GM23338 (cell line): ENCODE measurements at regions not wholly inside any gene's neighbourhood (a gene's known extent, or its start where the extent isn't known, plus 50 kb on each side); places are given as distances from the start of the nearest gene placed in this dataset.

ENCODE experiments used
- ATAC-seq: fragments of 200-7000 bp; cut with Tn5 transposase; 3 replicates; pipeline ENCODE4 v1.9.1; 2020
- DNase-seq: peaks from one replicate; pipeline ENCODE4 v3.0.0-alpha.2; 2015; ENCODE audit warnings: low spot score
- H2AFZ ChIP-seq: fragments of 200-600 bp; sonication (generic); 2 replicates; pipeline ENCODE4 v1.8.0; 2016; ENCODE audit warnings: antibody characterized with exemption, mild to moderate bottlenecking, moderate library complexity
- H3F3A ChIP-seq: fragments of 200-600 bp; sonication (generic); replicated peaks from 2 replicates; pipeline ENCODE4 v1.8.0; 2017; ENCODE audit warnings: antibody characterized with exemption, mixed run types, low read depth
- H3K27ac ChIP-seq: fragments of 200-600 bp; sonication (generic); 2 replicates; pipeline ENCODE4 v1.6.1; 2016; ENCODE audit warnings: low read depth
- H3K27me3 ChIP-seq: fragments of 200-600 bp; sonication (generic); 2 replicates; pipeline ENCODE4 v1.8.0; 2016; ENCODE audit warnings: mild to moderate bottlenecking, mixed run types, moderate library complexity; ENCODE audit not compliant: insufficient read depth
- H3K36me3 ChIP-seq: fragments of 200-600 bp; sonication (generic); 2 replicates; pipeline ENCODE4 v1.8.0; 2016; ENCODE audit warnings: mild to moderate bottlenecking; ENCODE audit not compliant: insufficient read depth
- H3K4me1 ChIP-seq: fragments of 200-600 bp; sonication (generic); 2 replicates; pipeline ENCODE4 v1.8.0; 2016; ENCODE audit warnings: mild to moderate bottlenecking, moderate library complexity; ENCODE audit not compliant: insufficient read depth
- H3K4me2 ChIP-seq: fragments of 200-600 bp; sonication (generic); 2 replicates; pipeline ENCODE4 v1.7.1; 2017; ENCODE audit warnings: mixed run types
- H3K4me3 ChIP-seq: fragments of 200-600 bp; sonication (generic); 2 replicates; pipeline ENCODE4 v1.6.1; 2016; ENCODE audit warnings: mixed run types
- H3K79me2 ChIP-seq: fragments of 200-600 bp; sonication (generic); replicated peaks from 2 replicates; pipeline ENCODE4 v1.8.0; 2017; ENCODE audit warnings: mild to moderate bottlenecking; ENCODE audit not compliant: insufficient read depth
- H3K9me2 ChIP-seq: fragments of 200-600 bp; sonication (generic); 2 replicates; pipeline ENCODE4 v1.8.0; 2017; ENCODE audit not compliant: insufficient read depth
- H4K20me1 ChIP-seq: fragments of 200-600 bp; sonication (generic); replicated peaks from 2 replicates; pipeline ENCODE4 v1.8.0; 2017; ENCODE audit warnings: mild to moderate bottlenecking; ENCODE audit not compliant: insufficient read depth
- H3K27ac Mint-ChIP-seq: 2 replicates; pipeline ENCODE4 v1.8.0; 2020; ENCODE audit warnings: inconsistent platforms, mild to moderate bottlenecking, moderate library complexity, mixed read lengths
- H3K27me3 Mint-ChIP-seq: 3 replicates; pipeline ENCODE4 v1.8.0; 2022; ENCODE audit warnings: low read depth, mild to moderate bottlenecking, moderate library complexity, mixed read lengths, inconsistent platforms; ENCODE audit not compliant: insufficient read depth, poor library complexity
- H3K36me3 Mint-ChIP-seq: 3 replicates; pipeline ENCODE4 v1.8.0; 2021; ENCODE audit warnings: low read depth, mild to moderate bottlenecking, inconsistent platforms, moderate library complexity, mixed read lengths
- H3K4me1 Mint-ChIP-seq: 3 replicates; pipeline ENCODE4 v1.8.0; 2020; ENCODE audit warnings: mild to moderate bottlenecking, inconsistent platforms, mixed read lengths
- H3K4me3 Mint-ChIP-seq: 3 replicates; pipeline ENCODE4 v1.8.0; 2021; ENCODE audit warnings: moderate library complexity, mild to moderate bottlenecking, inconsistent platforms, mixed read lengths
- H3K9me3 Mint-ChIP-seq: 3 replicates; pipeline ENCODE4 v1.8.0; 2020; ENCODE audit warnings: moderate library complexity, mild to moderate bottlenecking, inconsistent platforms, mixed read lengths
- CREB1 ChIP-seq: fragments of 250-450 bp; sonication (Bioruptor Pico); IDR thresholded peaks from 2 replicates; pipeline ENCODE4 v1.5.0; 2020; ENCODE audit warnings: low read depth, mild to moderate bottlenecking, moderate library complexity
- CTCF ChIP-seq, 2 experiments: fragments of 200-600 bp in 1 of 2; sonication (generic) in 1 of 2; conservative IDR thresholded peaks; 2 replicates each; pipeline versions ENCODE4 v1.5.1 to v1.6.1; 2016 to 2017; ENCODE audit warnings: antibody characterized with exemption in 2 of 2, low read depth in 2 of 2, mild to moderate bottlenecking in 2 of 2, moderate library complexity in 1 of 2
- EZH2 ChIP-seq: fragments of 200-600 bp; sonication (generic); IDR thresholded peaks from one replicate; pipeline ENCODE4 v1.8.0; 2017; ENCODE audit warnings: antibody characterized with exemption, mild to moderate bottlenecking, low read depth; ENCODE audit not compliant: unreplicated experiment
- EZH2phosphoT487 ChIP-seq: fragments of 200-600 bp; sonication (generic); IDR thresholded peaks from one replicate; pipeline ENCODE4 v1.8.1; 2018; ENCODE audit warnings: antibody characterized with exemption; ENCODE audit not compliant: unreplicated experiment
- NANOG ChIP-seq: IDR thresholded peaks from 2 replicates; pipeline ENCODE4 v1.6.1; 2016; ENCODE audit warnings: antibody characterized with exemption, borderline replicate concordance
- POLR2AphosphoS5 ChIP-seq: IDR thresholded peaks from 2 replicates; pipeline ENCODE4 v1.6.1; 2016; ENCODE audit warnings: antibody characterized with exemption, low read depth
- ZNF331 ChIP-seq: fragments of 250-450 bp; sonication (Bioruptor Pico); IDR thresholded peaks from 2 replicates; pipeline ENCODE4 v1.5.0; 2020; ENCODE audit warnings: low read depth, mild to moderate bottlenecking, moderate library complexity
- ZNF462 ChIP-seq: fragments of 250-450 bp; sonication (Bioruptor Pico); IDR thresholded peaks from 2 replicates; pipeline ENCODE4 v1.5.0; 2020; ENCODE audit warnings: mild to moderate bottlenecking, moderate library complexity
- TF ChIP-seq, protein P1 (sequence below): IDR thresholded peaks from 2 replicates; pipeline ENCODE4 v1.6.1; 2016; ENCODE audit warnings: antibody characterized with exemption

DNA sequence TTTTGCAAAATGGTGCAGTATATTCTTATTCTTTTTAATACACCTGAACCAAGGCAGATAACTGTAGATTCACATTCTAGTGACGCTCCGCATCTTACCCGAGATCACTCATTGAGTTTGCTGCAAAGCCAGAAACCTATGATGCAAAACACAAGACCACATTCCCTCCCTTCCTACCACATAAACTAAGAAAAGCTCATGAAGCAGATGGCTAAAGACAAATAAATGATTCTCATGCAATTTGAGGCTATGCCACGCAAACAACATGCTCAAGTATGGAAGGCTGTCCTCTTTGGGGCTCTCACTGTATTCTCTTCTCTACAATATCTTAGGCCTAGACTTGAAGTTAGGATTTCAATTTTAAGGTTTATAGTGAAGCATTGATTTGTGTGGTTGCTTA, 95.0 kb upstream of the BMPER start (continued):
- TF ChIP-seq CREB1 (CRISPR knock-in tag) (no peak), CTCF (conservative IDR thresholded peaks at IDR 0.05; ENCODE audit: low read depth in 2 of 2) (no peak), EZH2 (no peak)

GRCh38 chr7:33813331-33813730, 92.0 kb upstream of the BMPER start:
- H3K4me2 ChIP-seq, result no peak overlapping the region
- ATAC-seq, result no peak
- no peak overlapping the region for H3K4me3 Mint-ChIP-seq

More at GRCh38 chr7:33813331-33813730, 92.0 kb upstream of the BMPER start:
- Histone ChIP-seq H3K9me2 (peaks cover 13% of the 10 kb centered on the region; the same call in 1 of the 2 replicates), H3K79me2 (no peaks in the 10 kb centered on the region), H3K27me3 (no peaks in the 10 kb centered on the region), H4K20me1 (no peaks in the 10 kb centered on the region), H3F3A (no peaks in the 10 kb centered on the region), H2AFZ (no peak overlapping the region), H3K4me3 (no peak overlapping the region), H3K4me1 (no peaks in the 10 kb centered on the region), H3K36me3 (no peaks in the 10 kb centered on the region), H3K27ac (no peak overlapping the region)
- DNase-seq, result no peak
- H3K27me3 Mint-ChIP-seq, result no peaks in the 10 kb centered on the region
- H3K27ac Mint-ChIP-seq, result no peak overlapping the region
- peaks cover under 1% of the 10 kb centered on the region; the same call in 1 of the 3 replicates for H3K4me1 Mint-ChIP-seq
- H3K9me3 Mint-ChIP-seq, result no peaks in the 10 kb centered on the region
- no peak for TF ChIP-seq ZNF462 (CRISPR knock-in tag)
- TF ChIP-seq, protein P1, sequence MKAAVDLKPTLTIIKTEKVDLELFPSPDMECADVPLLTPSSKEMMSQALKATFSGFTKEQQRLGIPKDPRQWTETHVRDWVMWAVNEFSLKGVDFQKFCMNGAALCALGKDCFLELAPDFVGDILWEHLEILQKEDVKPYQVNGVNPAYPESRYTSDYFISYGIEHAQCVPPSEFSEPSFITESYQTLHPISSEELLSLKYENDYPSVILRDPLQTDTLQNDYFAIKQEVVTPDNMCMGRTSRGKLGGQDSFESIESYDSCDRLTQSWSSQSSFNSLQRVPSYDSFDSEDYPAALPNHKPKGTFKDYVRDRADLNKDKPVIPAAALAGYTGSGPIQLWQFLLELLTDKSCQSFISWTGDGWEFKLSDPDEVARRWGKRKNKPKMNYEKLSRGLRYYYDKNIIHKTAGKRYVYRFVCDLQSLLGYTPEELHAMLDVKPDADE, result no peak
- TF ChIP-seq EZH2, result no peak
- no peak for TF ChIP-seq CTCF (conservative IDR thresholded peaks at IDR 0.05; ENCODE audit: low read depth in 2 of 2)
- no peak for TF ChIP-seq ZNF331 (CRISPR knock-in tag)
- no peak for TF ChIP-seq EZH2phosphoT487
- TF ChIP-seq POLR2AphosphoS5, result no peak
- TF ChIP-seq NANOG, result no peak
- no peaks in the 10 kb centered on the region for H3K36me3 Mint-ChIP-seq
